Left ventricle myocardium superior (tissue), 1 donor: ENCODE measurements at regions not wholly inside any gene's neighbourhood (a gene's known extent, or its start where the extent isn't known, plus 50 kb on each side); places are given as distances from the start of the nearest gene placed in this dataset.
A peak's percentile ranks its signal among the peaks of the same experiment; 100 is the strongest.
"Not testable (repeated sequence)": the region's sequence is repeated elsewhere in the genome, so short reads cannot be mapped to it uniquely, and the experiment has no call there.

Experiments
- ATAC-seq: fragments of 200-7000 bp; cut with Tn5 transposase; one replicate; pipeline ENCODE4 v1.9.1; 2020; ENCODE audit warnings: mild to moderate bottlenecking, moderate library complexity
- DNase-seq: peaks from one replicate; pipeline ENCODE4 v3.0.0-alpha.2; 2020
- intact Hi-C: fragments of 100-400 bp; cut with micrococcal nuclease; formaldehyde crosslinking; loops from one replicate; pipeline ENCODE4 v1.11.0; 2022
- donor health status: DM: no; HTN: yes; CAD: no; lungs with severe emphysema.

DNA sequence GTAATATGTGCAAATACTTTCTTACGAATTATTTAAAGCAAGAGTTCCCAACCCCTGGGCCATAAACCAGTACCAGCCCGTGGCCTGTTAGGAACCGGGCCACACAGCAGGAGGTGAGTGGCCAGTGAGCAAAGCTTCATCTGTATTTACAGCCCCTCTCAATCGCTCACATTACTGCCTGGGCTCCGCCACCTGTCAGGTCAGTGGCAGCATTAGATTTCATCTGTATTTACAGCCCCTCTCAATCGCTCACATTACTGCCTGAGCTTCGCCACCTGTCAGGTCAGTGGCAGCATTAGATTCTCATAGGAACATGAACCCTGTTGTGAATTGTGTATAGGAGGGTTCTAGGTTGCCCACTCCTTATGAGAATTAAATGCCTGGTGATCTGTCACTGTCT is 142.0 kb downstream of the RNASET2 start:
- ATAC-seq (no peak), DNase-seq (no peak)
- intact Hi-C loops = no loop called here

DNA sequence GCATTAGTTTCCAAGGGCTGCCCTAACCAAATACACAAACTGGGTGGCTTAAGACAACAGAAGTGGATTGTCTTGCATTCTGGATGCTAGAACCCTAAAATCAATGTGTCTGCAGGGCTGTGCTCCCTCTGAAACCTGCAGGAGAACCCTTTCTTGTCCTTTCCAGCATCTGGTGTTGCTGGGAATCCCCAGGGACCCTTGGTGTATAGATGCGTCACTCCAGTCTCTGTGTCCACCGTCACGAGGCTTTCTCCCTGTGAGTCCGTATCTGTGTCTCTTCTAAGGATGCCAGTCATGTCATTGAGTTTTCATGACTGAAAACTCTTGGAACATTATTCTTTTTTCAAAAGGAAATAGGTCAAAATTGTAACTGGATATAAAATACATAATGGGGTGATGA is 142.9 kb downstream of the RNASET2 start:
- ATAC-seq (no peak), DNase-seq (no peak)
- intact Hi-C loops = no loop called here

GRCh38 chr6:166810864-166811263 is 145.5 kb downstream of the RNASET2 start:
- DNase-seq (no peak), ATAC-seq (no peak)
- intact Hi-C loops = no loop called here

DNA sequence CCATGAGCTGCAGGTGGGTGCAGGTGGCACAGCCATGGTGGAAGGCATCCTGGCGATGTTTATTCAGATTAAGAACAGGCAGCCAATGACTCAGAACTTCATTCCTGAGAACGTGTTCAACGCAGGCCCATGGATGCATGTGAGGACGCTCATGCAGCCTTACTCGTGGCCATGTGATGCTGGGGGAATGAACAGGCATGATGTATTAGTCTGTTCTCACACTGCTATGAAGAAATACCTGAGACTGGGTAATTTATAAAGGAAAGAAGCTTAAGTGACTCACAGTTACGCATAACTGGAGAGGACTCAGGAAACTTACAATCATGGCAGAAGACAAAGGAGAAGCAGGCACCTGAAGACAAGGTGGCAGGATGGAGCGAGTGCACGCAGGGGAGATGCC is 146.6 kb downstream of the RNASET2 start:
- DNase-seq = no peak
- no peak for ATAC-seq
- intact Hi-C loops = no loop called here

DNA sequence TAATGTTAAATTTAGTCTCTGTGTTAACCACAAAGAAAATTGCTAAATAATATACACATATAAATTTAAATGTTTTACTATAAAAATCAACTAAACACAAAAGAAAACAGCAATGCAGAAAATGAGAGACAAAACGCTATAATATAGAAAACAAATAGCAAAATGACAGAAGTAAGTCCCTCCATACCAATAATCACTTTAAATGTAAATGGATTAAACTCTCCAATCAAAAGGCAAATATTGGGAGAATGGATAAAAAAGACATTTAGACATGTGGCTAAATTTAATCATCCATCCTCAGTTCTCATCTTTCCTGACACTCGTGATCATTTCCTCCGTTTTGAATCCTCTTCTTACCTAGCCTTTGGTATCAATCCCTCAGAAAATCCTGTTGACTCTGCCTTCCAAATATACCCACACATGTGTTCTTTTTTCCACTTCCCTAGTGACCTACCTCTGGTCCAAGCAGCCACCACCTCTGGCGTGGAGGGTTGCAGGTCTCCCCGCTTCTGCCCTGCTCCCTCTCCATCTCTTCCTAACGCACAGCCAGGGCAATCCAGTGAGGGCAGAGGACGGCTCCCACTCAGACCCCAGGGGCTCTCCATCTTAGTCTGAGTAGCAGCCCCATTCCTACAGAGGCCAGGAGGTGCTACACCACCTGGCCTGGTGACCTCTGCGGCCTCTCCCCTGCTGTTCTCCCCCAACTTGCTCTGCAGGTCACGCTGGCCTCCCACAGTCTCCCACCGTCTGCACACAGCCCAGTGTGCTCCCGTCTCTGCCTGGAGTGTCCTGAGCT is 149.2 kb downstream of the RNASET2 start:
- intact Hi-C loops = no loop called here
- no peak for ATAC-seq
- no peak for DNase-seq

DNA sequence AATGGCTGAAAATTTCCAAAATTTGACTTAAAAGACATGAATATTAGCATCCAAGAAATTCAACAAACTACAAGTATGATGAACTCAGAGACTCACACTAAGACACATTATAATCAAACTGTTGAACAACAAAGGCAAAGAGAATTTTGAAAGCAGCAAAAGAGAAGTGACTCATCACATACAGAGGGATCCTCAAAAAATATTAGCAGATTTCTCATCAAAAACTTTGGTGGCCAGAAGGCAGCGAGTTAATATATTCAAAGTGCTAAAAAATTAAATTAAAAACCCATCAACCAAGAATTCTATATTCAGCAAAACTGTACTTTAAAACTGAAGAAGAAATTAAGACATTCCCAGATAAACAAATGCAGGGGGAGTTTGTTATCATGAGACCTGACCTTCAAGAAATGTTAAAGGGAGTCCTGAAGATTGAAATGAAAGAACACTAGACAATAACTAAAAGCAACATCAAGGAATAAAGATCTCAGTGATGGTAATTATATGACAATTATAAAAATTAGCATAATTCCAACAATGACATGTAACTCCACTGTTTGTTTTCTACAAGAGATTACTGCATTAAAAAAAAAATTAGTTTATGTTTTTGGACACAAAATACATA is 150.0 kb downstream of the RNASET2 start:
- ATAC-seq (no peak), DNase-seq (no peak)
- intact Hi-C loops = no loop called here

DNA sequence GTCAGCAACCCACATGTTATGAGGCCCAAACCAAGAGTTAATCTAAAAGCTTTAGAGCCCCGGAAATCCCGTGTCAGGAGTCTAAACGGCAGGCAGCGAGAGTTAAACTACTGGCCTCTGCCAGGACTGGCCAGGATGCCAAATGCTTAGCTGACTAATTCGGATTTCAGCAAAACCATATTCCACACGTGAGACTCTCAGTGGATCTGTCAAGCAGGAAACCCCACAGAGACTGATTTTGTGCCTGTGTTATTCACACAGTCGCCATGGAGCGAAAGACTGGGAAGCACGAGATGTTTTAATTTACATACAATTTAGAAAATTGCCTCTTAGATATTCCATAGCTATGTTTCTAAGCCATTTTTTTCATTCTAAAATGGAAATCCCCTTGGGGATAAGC is 152.9 kb downstream of the RNASET2 start:
- ATAC-seq (no peak), DNase-seq (no peak)
- intact Hi-C loops = no loop called here

DNA sequence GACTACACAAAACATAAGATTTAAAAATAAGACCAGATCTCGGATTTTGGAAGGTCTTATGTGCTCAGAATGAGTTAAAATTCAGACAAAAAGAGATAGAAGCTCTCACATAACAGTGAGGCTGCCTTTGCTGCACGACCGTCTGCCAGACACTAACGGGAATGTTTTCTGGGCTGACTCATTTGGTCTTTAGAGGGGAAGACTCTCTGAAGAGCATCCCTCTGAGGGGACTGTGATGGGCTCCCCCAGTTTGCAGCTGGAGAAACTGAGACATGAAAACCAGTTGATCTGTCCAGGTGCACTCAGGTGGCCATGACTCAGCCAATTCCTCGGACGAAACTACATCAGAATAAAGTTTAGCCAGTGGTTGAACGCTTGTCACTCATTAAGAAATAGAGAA is 153.9 kb downstream of the RNASET2 start:
- DNase-seq (no peak), ATAC-seq (no peak)
- intact Hi-C loops = no loop called here

DNA sequence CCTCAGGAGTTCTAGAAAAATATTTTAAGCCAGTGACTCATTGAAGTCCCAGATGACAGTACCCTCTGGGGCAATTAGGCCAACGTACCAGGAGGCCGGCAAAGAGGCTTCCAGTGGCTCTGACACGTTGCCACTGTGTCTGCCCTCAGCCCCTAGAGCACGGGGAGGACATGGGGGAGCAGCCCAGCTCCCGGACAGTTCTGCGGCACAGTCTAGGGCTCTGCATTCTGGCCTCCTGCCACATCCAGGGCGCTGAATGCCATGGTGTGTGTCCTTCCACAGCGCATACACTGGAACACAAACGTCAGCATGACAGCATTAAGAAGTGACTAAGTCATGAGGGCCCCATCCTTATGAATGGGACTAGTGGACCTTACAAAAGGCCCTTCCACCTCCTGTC is 156.2 kb downstream of the RNASET2 start:
- DNase-seq (no peak), ATAC-seq (no peak)
- intact Hi-C loops = no loop called here

DNA sequence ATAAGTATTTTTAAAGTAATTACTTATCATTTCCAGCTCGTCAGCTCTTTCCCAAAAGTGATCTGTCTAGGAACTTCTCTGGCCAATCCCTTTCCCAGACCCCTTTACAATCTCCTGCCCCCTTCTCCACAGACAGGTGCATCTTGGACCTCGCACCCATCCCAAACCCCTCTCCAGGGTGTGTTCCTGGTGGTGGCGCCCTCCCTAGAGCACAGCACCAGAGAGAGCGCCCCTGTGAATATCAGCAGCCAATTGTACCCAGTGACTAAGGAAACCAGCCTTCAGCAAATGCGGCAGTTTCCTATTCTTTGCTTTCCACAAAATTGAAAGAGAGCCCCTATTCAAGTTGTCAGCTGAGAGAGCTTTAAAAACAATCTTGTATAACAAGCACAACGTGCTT is 157.7 kb downstream of the RNASET2 start:
- no peak for ATAC-seq

GRCh38 chr6:166796610-166797009 is 159.7 kb downstream of the RNASET2 start:
- ATAC-seq (no peak), DNase-seq (no peak)
- intact Hi-C loops = no loop called here

More for the DNA sequence above, 157.7 kb downstream of the RNASET2 start:
- intact Hi-C loops = no loop called here
- no peak for DNase-seq

GRCh38 chr6:166795879-166796278 is 160.5 kb downstream of the RNASET2 start:
- ATAC-seq = no peak
- intact Hi-C loops = no loop called here
- no peak for DNase-seq

DNA sequence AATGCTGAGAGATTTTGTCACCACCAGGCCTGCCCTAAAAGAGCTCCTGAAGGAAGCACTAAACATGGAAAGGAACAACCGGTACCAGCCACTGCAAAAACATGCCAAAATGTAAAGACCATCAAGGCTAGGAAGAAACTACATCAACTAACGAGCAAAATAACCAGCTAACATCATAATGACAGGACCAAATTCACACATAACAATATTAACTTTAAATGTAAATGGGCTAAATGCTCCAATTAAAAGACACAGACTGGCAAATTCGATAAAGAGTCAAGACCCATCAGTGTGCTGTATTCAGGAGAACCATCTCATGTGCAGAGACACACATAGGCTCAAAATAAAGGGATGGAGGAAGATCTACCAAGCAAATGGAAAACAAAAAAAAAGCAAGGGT is 163.8 kb upstream of the RPS6KA2 start:
- ATAC-seq, intact Hi-C loops, DNase-seq: not testable (repeated sequence)

DNA sequence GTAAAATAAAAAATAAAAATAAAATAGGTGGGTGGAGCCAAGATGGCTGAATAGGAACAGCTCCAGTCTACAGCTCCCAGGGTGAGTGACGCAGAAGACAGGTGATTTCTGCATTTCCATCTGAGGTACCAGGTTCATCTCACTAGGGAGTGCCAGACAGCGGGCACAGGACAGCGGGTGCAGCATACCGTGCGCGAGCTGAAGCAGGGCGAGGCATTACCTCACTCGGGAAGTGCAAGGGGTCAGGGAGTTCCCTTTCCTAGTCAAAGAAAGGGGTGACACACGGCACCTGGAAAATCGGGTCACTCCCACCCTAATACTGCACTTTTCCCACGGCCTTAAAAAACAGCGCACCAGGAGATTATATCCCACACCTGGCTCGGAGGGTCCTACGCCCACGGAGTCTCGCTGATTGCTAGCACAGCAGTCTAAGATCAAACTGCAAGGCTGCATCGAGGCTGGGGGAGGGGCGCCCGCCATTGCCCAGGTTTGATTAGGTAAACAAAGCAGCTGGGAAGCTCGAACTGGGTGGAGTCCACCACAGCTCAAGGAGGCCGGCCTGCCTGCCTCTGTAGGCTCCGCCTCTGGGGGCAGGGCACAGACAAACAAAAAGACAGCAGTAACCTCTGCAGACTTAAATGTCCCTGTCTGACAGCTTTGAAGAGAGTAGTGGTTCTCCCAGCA is 161.9 kb upstream of the RPS6KA2 start:
- DNase-seq, ATAC-seq: not testable (repeated sequence)
- intact Hi-C loops = loop anchor here (10.0 kb wide), 1 partner anchor 356 kb away; no protein-coding TSS in a partner anchor

GRCh38 chr6:166786704-166787293 is 159.7 kb upstream of the RPS6KA2 start:
- ATAC-seq (peak; percentile 37), DNase-seq (no peak)
- intact Hi-C loops = loop anchor here (10.0 kb wide), 1 partner anchor 358 kb away; no protein-coding TSS in a partner anchor

GRCh38 chr6:166785131-166785530 is 158.1 kb upstream of the RPS6KA2 start:
- DNase-seq (no peak), ATAC-seq (no peak)
- intact Hi-C loops = loop anchor here (10.0 kb wide), 1 partner anchor 360 kb away; no protein-coding TSS in a partner anchor

DNA sequence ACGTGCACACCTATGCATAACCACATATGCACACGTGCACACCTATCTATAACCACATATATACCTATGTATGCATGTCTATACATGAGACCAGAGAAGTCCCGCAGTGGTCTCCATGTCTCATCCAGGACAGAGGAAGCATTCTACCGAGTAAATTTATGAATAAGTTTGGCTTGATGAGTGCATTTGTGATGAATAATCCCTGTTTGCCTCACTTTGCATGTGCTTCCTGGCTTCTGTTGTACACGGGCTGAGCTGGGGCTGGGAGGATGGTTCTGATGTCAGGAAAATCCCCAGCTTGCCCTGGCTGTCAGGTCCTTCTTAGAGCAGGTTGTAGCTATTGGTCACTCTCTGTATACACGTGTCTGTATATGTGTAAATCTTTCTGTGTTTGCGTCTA is 157.6 kb upstream of the RPS6KA2 start:
- DNase-seq (no peak), ATAC-seq (no peak)
- intact Hi-C loops = loop anchor here (10.0 kb wide), 1 partner anchor 360 kb away; no protein-coding TSS in a partner anchor

DNA sequence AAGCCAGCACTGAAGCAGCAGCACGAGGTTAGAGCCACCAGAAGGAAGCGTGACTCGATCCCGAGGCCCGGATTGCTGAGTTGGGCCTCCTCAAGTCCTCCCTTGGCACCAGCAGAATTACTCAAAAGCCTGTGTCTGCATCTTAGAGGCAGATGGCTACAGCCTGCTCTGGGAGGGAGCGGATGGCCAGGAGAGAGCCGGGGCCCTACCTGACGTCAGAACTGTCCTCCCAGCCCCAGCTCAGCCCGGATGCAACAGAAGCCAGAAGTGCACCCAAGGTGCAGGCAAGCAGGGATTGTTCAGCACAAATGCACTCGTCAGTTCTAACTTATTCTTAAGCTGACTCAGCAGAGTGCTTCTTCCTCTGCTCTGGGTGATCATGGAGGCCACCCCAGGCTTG is 155.5 kb upstream of the RPS6KA2 start:
- ATAC-seq = no peak
- intact Hi-C loops = loop anchor here (10.0 kb wide), 1 partner anchor 362 kb away; no protein-coding TSS in a partner anchor
- DNase-seq = no peak

- intact Hi-C loops = loop anchor here (10.0 kb wide), 1 partner anchor 363 kb away; no protein-coding TSS in a partner anchor
- ATAC-seq = no peak
- DNase-seq = no peak
These were observed 154.3 kb upstream of the RPS6KA2 start for GRCh38 chr6:166781331-166781730.
